DND-41 (cell line): ENCODE measurements at regions not wholly inside any gene's neighbourhood (a gene's known extent, or its start where the extent isn't known, plus 50 kb on each side); places are given as distances from the start of the nearest gene placed in this dataset.

Experiments
- ATAC-seq: fragments of 200-7000 bp; cut with Tn5 transposase; 3 replicates; pipeline ENCODE4 v1.9.1; 2021; ENCODE audit warnings: low read depth; ENCODE audit not compliant: insufficient read depth
- DNase-seq: peaks from one replicate; pipeline ENCODE4 v3.0.0-alpha.2; 2020
- H2AFZ ChIP-seq: 2 replicates; pipeline ENCODE4 v1.6.0; 2012; ENCODE audit warnings: low read depth, low read length
- H3K27ac ChIP-seq: 2 replicates; pipeline ENCODE4 v1.5.1; 2012; ENCODE audit warnings: low read length, inconsistent platforms
- H3K27me3 ChIP-seq: fragments of 200-600 bp; sonication (generic); 2 replicates; pipeline ENCODE4 v1.6.0; 2012; ENCODE audit warnings: low read length, mild to moderate bottlenecking, inconsistent platforms; ENCODE audit not compliant: insufficient read depth, poor library complexity
- H3K36me3 ChIP-seq: 2 replicates; pipeline ENCODE4 v1.5.1; 2012; ENCODE audit warnings: low read length, inconsistent platforms; ENCODE audit not compliant: insufficient read depth
- H3K4me1 ChIP-seq: 2 replicates; pipeline ENCODE4 v1.5.1; 2012; ENCODE audit warnings: mild to moderate bottlenecking, low read length; ENCODE audit not compliant: insufficient read depth
- H3K4me2 ChIP-seq: 2 replicates; pipeline ENCODE4 v1.6.0; 2012; ENCODE audit warnings: mild to moderate bottlenecking, moderate library complexity, low read length, inconsistent platforms; ENCODE audit not compliant: insufficient read depth
- H3K4me3 ChIP-seq, 2 experiments: fragments of 200-600 bp in 1 of 2; shearing (Covaris generic) in 1 of 2; 2 replicates each; pipeline ENCODE4 v1.5.1; 2012 to 2016; ENCODE audit warnings: inconsistent platforms in 2 of 2, low read length in 2 of 2, mild to moderate bottlenecking in 2 of 2, low read depth in 1 of 2, moderate library complexity in 1 of 2
- H3K79me2 ChIP-seq: 2 replicates; pipeline ENCODE4 v1.6.0; 2012; ENCODE audit warnings: low read length, inconsistent platforms; ENCODE audit not compliant: insufficient read depth
- H3K9ac ChIP-seq: 2 replicates; pipeline ENCODE4 v1.6.0; 2012; ENCODE audit warnings: low read depth, mild to moderate bottlenecking, inconsistent platforms, low read length, moderate library complexity
- H3K9me3 ChIP-seq: 2 replicates; pipeline ENCODE4 v1.5.1; 2012; ENCODE audit warnings: low read length, moderate library complexity, mild to moderate bottlenecking, inconsistent platforms; ENCODE audit not compliant: insufficient read depth, severe bottlenecking
- H4K20me1 ChIP-seq: 2 replicates; pipeline ENCODE4 v1.6.0; 2012; ENCODE audit warnings: low read length; ENCODE audit not compliant: insufficient read depth
- CTCF ChIP-seq: IDR thresholded peaks from 2 replicates; pipeline ENCODE4 v1.5.1; 2012; ENCODE audit warnings: borderline replicate concordance, low read length, moderate library complexity, mild to moderate bottlenecking; ENCODE audit not compliant: poor library complexity, severe bottlenecking; ENCODE audit errors: extremely low read depth
- EZH2 ChIP-seq: IDR thresholded peaks from 3 replicates; pipeline ENCODE4 v1.6.1; 2012; ENCODE audit warnings: borderline replicate concordance, low read depth, mild to moderate bottlenecking, moderate library complexity, low read length, inconsistent platforms; ENCODE audit not compliant: severe bottlenecking

- H3K27me3 ChIP-seq = no peaks in the 10 kb centered on the region
- H3K36me3 ChIP-seq = no peaks in the 10 kb centered on the region
- no peak overlapping the region for H2AFZ ChIP-seq
- H3K27ac ChIP-seq = no peak overlapping the region
- H3K9me3 ChIP-seq = no peaks in the 10 kb centered on the region
- no peak overlapping the region for H3K9ac ChIP-seq
- H3K4me3 ChIP-seq = no peak overlapping the region
- TF ChIP-seq CTCF (no peak), EZH2 (no peak)
- ATAC-seq (no peak), DNase-seq (no peak)
- H4K20me1 ChIP-seq = no peaks in the 10 kb centered on the region
- H3K4me1 ChIP-seq = no peaks in the 10 kb centered on the region
- H3K79me2 ChIP-seq = no peaks in the 10 kb centered on the region
- H3K4me2 ChIP-seq = no peak overlapping the region
Observed at GRCh38 chr1:69167876-69168275, 399.8 kb upstream of the LRRC7 start.

- H3K4me1 ChIP-seq = no peaks in the 10 kb centered on the region
- H3K27me3 ChIP-seq = no peaks in the 10 kb centered on the region
- no peaks in the 10 kb centered on the region for H3K36me3 ChIP-seq
- H3K4me2 ChIP-seq = no peak overlapping the region
- no peak overlapping the region for H2AFZ ChIP-seq
- no peaks in the 10 kb centered on the region for H3K9me3 ChIP-seq
- H4K20me1 ChIP-seq = no peaks in the 10 kb centered on the region
- H3K9ac ChIP-seq = no peak overlapping the region
- no peaks in the 10 kb centered on the region for H3K79me2 ChIP-seq
- H3K4me3 ChIP-seq = no peak overlapping the region
- no peak overlapping the region for H3K27ac ChIP-seq
- ATAC-seq (no peak), DNase-seq (no peak)
- TF ChIP-seq CTCF = no peak
- no peak for TF ChIP-seq EZH2
Observed at GRCh38 chr1:69171248-69171647, 396.5 kb upstream of the LRRC7 start.

GRCh38 chr1:69172003-69173000 is 395.4 kb upstream of the LRRC7 start:
- no peak for ATAC-seq
- Histone ChIP-seq H2AFZ (no peak overlapping the region), H3K79me2 (no peaks in the 10 kb centered on the region), H3K4me3 (no peak overlapping the region), H4K20me1 (no peaks in the 10 kb centered on the region), H3K27ac (no peak overlapping the region), H3K9ac (no peak overlapping the region), H3K4me1 (no peaks in the 10 kb centered on the region), H3K27me3 (no peaks in the 10 kb centered on the region), H3K36me3 (no peaks in the 10 kb centered on the region), H3K9me3 (no peaks in the 10 kb centered on the region), H3K4me2 (no peak overlapping the region)
- TF ChIP-seq CTCF (no peak), EZH2 (no peak)
- DNase-seq = no peak
